ENCODE measurements at regions not wholly inside any gene's neighbourhood (a gene's known extent, or its start where the extent isn't known, plus 50 kb on each side); places are given as distances from the start of the nearest gene placed in this dataset.

DNA sequence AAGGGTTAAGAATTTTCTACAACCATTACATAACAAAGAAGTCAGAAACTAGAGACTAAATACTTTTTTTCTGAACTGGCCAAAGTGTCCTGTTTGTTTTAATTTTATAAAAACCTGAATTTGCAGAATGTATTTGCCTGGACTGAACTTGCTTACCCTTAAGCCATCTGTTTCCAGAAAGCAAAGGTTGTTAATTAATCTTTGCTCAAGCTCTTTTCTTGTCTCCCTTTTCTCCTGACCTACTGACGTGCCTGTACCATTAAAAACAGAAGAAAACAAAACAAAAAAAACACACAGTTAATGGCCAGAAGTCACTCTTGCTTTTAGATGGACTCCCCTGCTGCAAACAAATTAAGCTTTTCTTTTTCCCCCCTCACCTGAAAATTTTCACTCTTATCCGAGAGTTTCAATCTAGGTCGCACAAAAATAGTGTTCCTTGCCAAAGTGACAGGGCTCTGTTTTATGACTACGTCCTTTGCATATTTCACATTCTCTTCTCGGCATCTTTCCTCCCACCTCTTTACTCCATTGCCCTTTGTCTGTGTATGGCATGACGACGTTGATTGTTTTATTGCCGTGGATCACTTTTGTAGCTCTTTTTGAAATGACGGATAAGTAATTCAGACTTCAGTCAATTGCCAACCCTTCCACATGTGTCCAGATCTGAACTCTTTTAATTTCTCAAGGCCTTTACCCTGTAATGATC lies 333.8 kb upstream of the GRIN3A start:
- Histone ChIP-seq H3K4me3 (no peak overlapping the region), H3K27ac (no peak overlapping the region), H3K27me3 (no peaks in the 10 kb centered on the region), H3K9me3 (peaks cover 0 to 6% (median 0%) of the 10 kb centered on the region in 11 donors), H3K36me3 (no peaks in the 10 kb centered on the region), H3K4me1 (no peaks in the 10 kb centered on the region)
- TF ChIP-seq, protein P1, sequence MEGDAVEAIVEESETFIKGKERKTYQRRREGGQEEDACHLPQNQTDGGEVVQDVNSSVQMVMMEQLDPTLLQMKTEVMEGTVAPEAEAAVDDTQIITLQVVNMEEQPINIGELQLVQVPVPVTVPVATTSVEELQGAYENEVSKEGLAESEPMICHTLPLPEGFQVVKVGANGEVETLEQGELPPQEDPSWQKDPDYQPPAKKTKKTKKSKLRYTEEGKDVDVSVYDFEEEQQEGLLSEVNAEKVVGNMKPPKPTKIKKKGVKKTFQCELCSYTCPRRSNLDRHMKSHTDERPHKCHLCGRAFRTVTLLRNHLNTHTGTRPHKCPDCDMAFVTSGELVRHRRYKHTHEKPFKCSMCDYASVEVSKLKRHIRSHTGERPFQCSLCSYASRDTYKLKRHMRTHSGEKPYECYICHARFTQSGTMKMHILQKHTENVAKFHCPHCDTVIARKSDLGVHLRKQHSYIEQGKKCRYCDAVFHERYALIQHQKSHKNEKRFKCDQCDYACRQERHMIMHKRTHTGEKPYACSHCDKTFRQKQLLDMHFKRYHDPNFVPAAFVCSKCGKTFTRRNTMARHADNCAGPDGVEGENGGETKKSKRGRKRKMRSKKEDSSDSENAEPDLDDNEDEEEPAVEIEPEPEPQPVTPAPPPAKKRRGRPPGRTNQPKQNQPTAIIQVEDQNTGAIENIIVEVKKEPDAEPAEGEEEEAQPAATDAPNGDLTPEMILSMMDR (IDR thresholded peaks at IDR 0.05) = no peak
- no peak for DNase-seq
- 46 to 64% methylated on average over 9 of the region's 9 CpGs for WGBS, 2 donors
- intact Hi-C loops (cut with DNase I) = no loop called here
- ATAC-seq = no peak

DNA sequence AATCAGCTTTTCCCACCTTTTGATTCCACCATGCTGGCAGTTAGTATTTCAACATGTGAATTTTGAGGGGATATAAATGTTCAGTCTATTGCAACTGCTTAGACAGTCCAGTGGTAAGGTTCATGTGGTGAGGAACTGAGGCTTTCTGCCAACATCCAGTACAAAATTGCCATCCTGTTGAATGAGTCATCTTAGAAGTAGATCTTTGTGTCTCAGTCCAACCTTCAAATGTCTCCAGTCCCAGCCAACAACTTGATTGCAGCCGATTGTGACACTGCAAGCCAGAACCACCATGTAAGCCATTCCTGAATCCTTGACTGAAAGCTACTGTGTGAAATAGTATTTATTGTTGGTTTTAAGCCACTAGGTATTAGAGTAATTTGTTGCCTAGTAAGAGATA lies 331.5 kb upstream of the GRIN3A start:
- Histone ChIP-seq H3K9me3 (peaks cover 0 to 15% (median 0%) of the 10 kb centered on the region in 11 donors), H3K27ac (no peak overlapping the region), H3K4me3 (no peak overlapping the region), H3K36me3 (no peaks in the 10 kb centered on the region), H3K27me3 (no peaks in the 10 kb centered on the region), H3K4me1 (no peaks in the 10 kb centered on the region)
- DNase-seq (no peak), ATAC-seq (peak in 1 of 8 donors; percentile 33)
- 79 to 91% methylated on average over 1 of the region's 1 CpG for WGBS, 2 donors
- TF ChIP-seq, protein P1 (IDR thresholded peaks at IDR 0.05) = no peak
- intact Hi-C loops (cut with DNase I) = no loop called here

DNA sequence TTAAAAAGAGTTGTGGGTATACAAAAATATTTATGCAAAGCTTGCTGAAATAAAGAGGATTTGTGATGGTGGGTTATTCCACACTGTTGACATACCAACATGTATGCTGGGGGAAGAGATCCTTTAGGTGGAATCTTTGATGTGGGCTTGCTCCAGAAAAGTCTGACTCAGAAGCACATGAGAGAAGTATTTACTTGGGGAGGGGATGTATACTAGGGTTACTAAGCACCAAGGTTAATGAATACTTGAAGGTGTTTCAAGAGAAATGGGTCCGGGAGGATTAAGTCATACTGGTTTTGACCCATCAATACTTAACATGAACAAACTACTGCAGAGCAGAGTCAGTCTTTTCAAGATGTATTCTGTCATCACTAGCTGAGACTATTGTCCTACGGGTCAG lies 316.4 kb upstream of the GRIN3A start:
- TF ChIP-seq, protein P1 (IDR thresholded peaks at IDR 0.05) = no peak

DNA sequence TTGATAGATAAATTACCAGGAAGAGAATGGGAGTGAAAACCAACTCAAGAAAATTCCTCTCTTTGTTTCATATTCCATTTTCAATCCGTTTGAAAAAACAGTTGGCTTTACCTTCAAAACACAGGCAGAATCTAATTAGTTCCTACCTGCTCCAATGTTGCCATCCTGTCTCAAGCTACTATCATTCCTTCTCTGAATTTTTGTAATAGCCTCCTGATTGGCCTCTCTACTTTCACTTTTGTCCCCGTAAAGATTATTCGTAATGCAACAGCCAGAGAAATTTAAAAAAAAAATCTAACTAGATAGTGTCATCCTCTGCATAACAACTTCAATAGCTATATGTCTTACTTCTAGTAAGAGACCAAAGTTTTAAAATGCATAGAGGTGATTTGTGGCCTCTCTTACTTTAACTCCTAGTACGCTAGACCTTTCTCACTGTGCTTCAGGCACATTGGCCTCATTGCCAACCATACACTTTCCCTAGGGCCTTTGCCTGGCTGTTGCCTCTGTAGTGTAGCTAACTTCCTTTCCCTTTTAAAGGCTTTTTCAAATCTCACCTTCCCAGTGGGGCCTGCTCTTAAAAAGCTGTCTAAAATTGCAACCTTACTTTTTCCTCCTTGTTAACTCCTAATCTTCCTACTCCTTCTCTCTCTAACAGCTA lies 311.3 kb upstream of the GRIN3A start:
- peak overlapping the region in 3 of 10 donors; percentile 5 to 20 (median 8) for H3K4me3 ChIP-seq
- H3K27ac ChIP-seq = no peak overlapping the region
- H3K36me3 ChIP-seq = no peaks in the 10 kb centered on the region
- no peaks in the 10 kb centered on the region for H3K9me3 ChIP-seq
- WGBS, 2 donors = 45 to 62% methylated on average over 4 of the region's 4 CpGs
- intact Hi-C loops (cut with DNase I) = no loop called here
- no peak for ATAC-seq
- no peaks in the 10 kb centered on the region for H3K27me3 ChIP-seq
- H3K4me1 ChIP-seq = no peaks in the 10 kb centered on the region
- DNase-seq = no peak
- TF ChIP-seq, protein P1 (IDR thresholded peaks at IDR 0.05) = no peak

More for the DNA sequence above, 316.4 kb upstream of the GRIN3A start:
- DNase-seq = no peak
- 81 to 89% methylated on average over 2 of the region's 2 CpGs for WGBS, 2 donors
- no peaks in the 10 kb centered on the region for H3K27me3 ChIP-seq
- no peak overlapping the region for H3K27ac ChIP-seq
- no peaks in the 10 kb centered on the region for H3K4me1 ChIP-seq
- H3K9me3 ChIP-seq = no peaks in the 10 kb centered on the region
- no peak for ATAC-seq
- H3K36me3 ChIP-seq = no peaks in the 10 kb centered on the region
- intact Hi-C loops (cut with DNase I) = no loop called here
- H3K4me3 ChIP-seq = no peak overlapping the region
